Omental fat pad (tissue), 3 donors: ENCODE measurements at regions not wholly inside any gene's neighbourhood (a gene's known extent, or its start where the extent isn't known, plus 50 kb on each side); places are given as distances from the start of the nearest gene placed in this dataset.

Source experiments
- ATAC-seq: fragments of 150-250 bp; one replicate; pipeline ENCODE4 v1.9.1; 2016; ENCODE audit warnings: mild to moderate bottlenecking, moderate library complexity; ENCODE audit not compliant: low FRiP score
- DNase-seq: peaks from one replicate; pipeline ENCODE4 v3.0.0-alpha.2; 2019; ENCODE audit warnings: low spot score
- TF ChIP-seq, protein P1 (sequence below), 3 donors: fragments of 450-650 bp; IDR thresholded peaks; one replicate each; pipeline ENCODE4 v1.5.1; 2016 to 2017; ENCODE audit warnings: antibody characterized with exemption in 3 of 3, mild to moderate bottlenecking in 3 of 3, moderate library complexity in 2 of 3

DNA sequence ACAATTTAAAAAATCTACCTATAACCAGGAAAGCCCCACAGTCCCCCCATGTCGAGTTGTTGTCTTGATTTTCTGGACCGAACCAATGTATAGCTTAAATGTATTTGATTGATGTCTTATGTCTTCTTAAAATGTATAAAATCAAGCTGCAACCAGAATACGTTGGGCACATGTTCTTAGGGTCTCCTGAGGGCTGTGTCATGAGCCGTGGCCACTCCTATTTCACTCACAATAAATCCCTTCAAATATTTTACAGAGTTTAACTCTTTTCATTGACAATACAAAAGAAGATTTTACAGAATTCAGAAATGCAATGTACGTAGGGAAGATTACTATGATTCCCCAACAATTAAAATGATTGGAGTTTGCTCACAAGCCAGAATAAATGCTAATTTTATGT lies 428.7 kb upstream of the RAG2 start:
- no peak for DNase-seq
- TF ChIP-seq, protein P1, sequence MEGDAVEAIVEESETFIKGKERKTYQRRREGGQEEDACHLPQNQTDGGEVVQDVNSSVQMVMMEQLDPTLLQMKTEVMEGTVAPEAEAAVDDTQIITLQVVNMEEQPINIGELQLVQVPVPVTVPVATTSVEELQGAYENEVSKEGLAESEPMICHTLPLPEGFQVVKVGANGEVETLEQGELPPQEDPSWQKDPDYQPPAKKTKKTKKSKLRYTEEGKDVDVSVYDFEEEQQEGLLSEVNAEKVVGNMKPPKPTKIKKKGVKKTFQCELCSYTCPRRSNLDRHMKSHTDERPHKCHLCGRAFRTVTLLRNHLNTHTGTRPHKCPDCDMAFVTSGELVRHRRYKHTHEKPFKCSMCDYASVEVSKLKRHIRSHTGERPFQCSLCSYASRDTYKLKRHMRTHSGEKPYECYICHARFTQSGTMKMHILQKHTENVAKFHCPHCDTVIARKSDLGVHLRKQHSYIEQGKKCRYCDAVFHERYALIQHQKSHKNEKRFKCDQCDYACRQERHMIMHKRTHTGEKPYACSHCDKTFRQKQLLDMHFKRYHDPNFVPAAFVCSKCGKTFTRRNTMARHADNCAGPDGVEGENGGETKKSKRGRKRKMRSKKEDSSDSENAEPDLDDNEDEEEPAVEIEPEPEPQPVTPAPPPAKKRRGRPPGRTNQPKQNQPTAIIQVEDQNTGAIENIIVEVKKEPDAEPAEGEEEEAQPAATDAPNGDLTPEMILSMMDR (IDR thresholded peaks at IDR 0.05) = no peak
- ATAC-seq = no peak

DNA sequence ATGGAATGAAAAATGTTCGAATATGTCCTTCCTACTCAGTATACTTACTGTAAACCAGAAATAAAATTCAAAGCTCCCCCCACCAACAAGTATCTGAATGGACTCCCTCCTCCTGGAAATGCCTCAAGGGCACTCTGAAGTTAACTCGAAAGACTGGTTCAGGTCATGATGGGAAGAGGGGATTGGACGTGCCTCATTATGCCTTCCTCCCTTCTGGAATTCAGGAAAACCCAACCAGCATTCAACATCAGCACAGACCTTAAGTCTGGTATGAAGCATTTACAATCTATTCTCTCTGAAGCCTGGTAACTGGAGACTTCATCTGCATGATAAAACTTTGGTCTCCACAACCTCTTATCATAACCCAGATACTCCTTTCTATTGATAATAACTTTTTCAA lies 428.3 kb upstream of the RAG2 start:
- ATAC-seq = no peak
- TF ChIP-seq, protein P1 (IDR thresholded peaks at IDR 0.05) = no peak
- DNase-seq = no peak

DNA sequence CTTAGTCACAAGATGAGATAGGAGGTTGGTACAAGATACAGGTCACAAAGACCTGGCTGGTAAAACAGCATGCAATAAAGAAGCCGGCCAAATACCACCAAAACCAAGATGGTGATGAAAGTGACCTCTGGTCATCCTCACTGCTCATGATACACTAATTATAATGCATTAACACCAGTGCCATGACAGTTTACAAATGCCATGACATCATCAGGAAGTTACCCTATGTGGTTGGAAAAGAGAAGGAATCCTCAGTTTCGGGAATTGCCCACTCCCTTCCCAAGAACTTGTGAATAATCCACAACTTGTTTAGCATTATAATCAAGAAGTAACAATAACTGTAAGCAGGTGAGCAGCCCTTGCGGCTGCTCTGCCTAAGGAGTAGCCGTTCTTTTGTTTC lies 408.5 kb upstream of the RAG2 start:
- TF ChIP-seq, protein P1 (IDR thresholded peaks at IDR 0.05) = no peak
- ATAC-seq = no peak
- DNase-seq = no peak

DNA sequence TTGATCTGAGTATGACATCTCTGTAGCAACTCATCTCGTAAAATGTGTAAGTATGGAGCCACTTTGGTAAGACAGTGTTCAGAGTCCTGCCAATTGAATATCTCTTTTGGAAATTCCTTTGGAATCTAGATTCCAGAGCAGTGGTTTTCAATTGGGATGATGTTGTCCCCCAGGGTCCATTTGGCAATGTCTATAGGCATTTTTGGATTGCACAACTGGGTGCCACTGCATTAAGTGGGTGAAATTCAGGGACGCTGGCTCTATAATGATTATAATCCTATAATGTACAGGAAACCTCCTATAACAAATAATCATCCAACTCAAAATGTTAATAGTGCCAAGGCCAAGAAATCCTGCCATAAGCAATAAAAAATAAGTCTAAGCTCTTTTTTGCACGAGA lies 404.8 kb upstream of the RAG2 start:
- ATAC-seq = no peak
- TF ChIP-seq, protein P1 (IDR thresholded peaks at IDR 0.05) = no peak
- no peak for DNase-seq

DNA sequence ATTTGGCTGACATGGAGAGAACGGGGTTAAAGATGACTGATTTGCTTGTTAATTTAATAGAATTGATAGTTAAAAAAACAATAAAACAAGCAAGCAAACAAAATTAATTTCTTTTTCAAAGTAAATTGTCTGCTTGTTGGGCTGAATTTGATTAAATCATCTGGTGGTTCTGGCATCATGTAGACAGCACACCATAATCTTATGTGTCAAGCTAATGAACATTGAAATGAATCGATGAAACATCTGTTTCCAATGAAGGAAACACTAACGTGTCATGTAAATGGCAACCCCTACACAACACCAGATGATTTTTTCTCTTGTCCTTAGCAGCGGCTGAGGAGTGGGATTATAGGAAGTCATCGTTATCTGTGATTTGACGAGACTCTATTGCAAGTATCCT lies 399.6 kb upstream of the RAG2 start:
- ATAC-seq (no peak), DNase-seq (no peak)
- TF ChIP-seq, protein P1 (IDR thresholded peaks at IDR 0.05) = no peak

DNA sequence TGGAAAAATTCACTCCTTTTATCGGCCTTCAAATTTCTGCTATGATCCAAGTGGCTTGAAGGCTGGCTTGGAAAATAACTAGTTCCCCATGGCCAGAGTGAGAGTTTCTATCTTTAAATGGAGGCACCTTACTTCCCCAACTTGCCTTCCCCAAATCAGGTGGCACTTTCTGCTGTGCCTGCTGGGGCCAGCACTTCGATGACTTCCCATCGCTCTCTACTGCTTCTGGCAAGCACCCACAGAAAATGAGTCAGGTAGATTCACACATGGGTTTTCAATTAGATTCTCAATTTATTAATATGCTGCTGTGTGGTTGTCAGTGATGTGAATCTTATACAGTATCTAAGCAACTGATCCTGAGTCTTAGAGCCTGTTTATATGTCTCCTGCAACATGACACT lies 398.8 kb upstream of the RAG2 start:
- TF ChIP-seq, protein P1 (IDR thresholded peaks at IDR 0.05) = no peak
- no peak for DNase-seq
- ATAC-seq = no peak

DNA sequence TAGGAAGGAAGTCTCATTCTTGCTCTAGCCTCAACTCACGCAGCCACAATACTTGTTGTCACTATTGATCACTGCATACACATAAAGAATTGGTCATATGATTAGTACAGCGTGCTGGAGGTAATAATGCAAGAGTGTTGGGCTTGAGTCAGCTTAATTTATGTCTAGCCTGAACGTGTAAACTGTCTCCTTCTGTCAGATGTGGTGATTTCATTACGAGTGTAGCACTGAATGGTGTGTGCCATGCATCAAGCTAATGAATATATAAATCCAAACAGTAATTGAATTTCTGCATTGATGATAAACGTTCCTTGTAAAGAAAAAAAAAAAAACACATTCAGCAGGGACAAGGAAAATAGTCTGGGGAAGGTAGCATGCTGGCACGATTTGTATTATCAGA lies 396.2 kb upstream of the RAG2 start:
- no peak for ATAC-seq
- TF ChIP-seq, protein P1 (IDR thresholded peaks at IDR 0.05) = no peak
- no peak for DNase-seq
